Prostate gland (tissue), 2 donors: ENCODE measurements at regions not wholly inside any gene's neighbourhood (a gene's known extent, or its start where the extent isn't known, plus 50 kb on each side); places are given as distances from the start of the nearest gene placed in this dataset.
"Not testable (repeated sequence)": the region's sequence is repeated elsewhere in the genome, so short reads cannot be mapped to it uniquely, and the experiment has no call there.

Experiments used
- POLR2AphosphoS5 ChIP-seq: sonication (generic); formaldehyde crosslinking; IDR thresholded peaks from one replicate; pipeline ENCODE4 v1.6.1; 2017; ENCODE audit warnings: antibody characterized with exemption
- TF ChIP-seq, protein P1 (sequence below), 4 experiments: fragments of 200-600 bp in 2 of 4; fragments of 450-650 bp in 2 of 4; sonication (generic) in 2 of 4; IDR thresholded peaks; 1 replicate in 3 of 4; 2 replicates in 1 of 4; pipeline ENCODE4 v1.5.1; 2016 to 2019; ENCODE audit warnings: antibody characterized with exemption in 4 of 4, mild to moderate bottlenecking in 2 of 4, moderate library complexity in 2 of 4

DNA sequence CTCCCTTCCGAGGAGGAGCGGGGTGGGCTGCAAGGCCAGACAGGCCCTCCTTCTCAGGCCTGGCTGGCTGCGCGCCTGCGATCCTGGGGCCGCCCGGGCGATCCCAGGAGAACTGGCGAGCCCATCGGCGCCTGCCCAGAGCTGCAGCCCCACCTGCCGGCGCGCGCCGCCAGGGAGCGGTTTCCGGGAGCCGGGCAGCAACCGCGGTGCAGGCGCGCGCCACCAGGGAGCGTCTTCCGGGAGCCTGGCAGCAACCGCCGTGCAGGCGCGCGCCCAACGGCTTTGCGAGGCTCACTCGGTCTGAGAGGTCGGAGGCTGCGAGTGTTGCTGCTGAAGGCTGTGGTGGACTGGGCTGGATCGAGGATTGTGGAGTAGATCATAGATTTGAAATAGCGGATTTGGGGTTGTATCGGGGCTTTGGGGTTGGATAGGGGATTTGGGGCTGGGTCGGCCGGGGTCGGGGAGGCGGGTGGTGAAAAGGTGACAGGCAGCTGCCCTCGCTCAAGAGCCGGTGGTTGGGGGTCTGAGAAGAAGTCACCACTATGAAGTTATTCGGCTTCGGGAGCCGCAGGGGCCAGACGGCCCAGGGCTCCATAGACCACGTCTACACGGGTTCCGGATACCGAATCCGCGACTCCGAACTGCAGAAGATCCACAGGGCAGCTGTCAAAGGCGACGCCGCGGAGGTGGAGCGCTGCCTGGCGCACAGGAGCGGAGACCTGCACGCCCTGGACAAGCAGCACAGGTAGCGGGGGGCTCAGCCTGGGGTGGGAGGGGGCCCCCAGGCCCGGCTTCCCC is 668.9 kb downstream of the SPATA31A6 start:
- TF ChIP-seq, protein P1, sequence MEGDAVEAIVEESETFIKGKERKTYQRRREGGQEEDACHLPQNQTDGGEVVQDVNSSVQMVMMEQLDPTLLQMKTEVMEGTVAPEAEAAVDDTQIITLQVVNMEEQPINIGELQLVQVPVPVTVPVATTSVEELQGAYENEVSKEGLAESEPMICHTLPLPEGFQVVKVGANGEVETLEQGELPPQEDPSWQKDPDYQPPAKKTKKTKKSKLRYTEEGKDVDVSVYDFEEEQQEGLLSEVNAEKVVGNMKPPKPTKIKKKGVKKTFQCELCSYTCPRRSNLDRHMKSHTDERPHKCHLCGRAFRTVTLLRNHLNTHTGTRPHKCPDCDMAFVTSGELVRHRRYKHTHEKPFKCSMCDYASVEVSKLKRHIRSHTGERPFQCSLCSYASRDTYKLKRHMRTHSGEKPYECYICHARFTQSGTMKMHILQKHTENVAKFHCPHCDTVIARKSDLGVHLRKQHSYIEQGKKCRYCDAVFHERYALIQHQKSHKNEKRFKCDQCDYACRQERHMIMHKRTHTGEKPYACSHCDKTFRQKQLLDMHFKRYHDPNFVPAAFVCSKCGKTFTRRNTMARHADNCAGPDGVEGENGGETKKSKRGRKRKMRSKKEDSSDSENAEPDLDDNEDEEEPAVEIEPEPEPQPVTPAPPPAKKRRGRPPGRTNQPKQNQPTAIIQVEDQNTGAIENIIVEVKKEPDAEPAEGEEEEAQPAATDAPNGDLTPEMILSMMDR (IDR thresholded peaks at IDR 0.05) = not testable (repeated sequence)
- TF ChIP-seq POLR2AphosphoS5 = not testable (repeated sequence)
